ENCODE measurements at regions not wholly inside any gene's neighbourhood (a gene's known extent, or its start where the extent isn't known, plus 50 kb on each side); places are given as distances from the start of the nearest gene placed in this dataset.
A peak's percentile ranks its signal among the peaks of the same experiment; 100 is the strongest.

DNA sequence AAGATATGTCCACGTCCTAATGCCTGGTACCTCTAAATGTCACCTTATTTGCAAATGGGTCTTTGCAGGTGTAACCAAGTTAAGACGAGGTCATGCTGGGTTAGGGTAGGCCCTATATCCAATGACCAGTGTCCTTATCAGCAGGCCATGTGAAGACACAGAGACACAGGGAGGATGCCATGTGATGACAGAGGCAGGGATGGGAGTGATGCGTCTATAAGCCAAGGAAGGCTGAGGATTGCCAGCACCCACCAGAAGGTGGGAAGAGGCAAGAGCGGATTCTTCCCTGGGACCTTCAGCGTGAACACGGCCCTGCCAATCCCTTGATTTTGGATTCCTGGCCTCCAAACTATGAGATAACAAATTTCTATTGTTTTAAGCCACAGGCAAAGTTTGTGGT is 123.4 kb upstream of the CXCL14 start:
- H3K27me3 ChIP-seq (ENCODE audit: control insufficient read depth, insufficient read depth, low read length), result no peaks in the 10 kb centered on the region
- DNase-seq (ENCODE audit: low read depth) (no peak), FAIRE-seq (peak; percentile 70)
- H3K36me3 ChIP-seq (ENCODE audit: control insufficient read depth, insufficient read depth, low read length), result no peaks in the 10 kb centered on the region
- TF ChIP-seq, protein P1, sequence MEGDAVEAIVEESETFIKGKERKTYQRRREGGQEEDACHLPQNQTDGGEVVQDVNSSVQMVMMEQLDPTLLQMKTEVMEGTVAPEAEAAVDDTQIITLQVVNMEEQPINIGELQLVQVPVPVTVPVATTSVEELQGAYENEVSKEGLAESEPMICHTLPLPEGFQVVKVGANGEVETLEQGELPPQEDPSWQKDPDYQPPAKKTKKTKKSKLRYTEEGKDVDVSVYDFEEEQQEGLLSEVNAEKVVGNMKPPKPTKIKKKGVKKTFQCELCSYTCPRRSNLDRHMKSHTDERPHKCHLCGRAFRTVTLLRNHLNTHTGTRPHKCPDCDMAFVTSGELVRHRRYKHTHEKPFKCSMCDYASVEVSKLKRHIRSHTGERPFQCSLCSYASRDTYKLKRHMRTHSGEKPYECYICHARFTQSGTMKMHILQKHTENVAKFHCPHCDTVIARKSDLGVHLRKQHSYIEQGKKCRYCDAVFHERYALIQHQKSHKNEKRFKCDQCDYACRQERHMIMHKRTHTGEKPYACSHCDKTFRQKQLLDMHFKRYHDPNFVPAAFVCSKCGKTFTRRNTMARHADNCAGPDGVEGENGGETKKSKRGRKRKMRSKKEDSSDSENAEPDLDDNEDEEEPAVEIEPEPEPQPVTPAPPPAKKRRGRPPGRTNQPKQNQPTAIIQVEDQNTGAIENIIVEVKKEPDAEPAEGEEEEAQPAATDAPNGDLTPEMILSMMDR (IDR thresholded peaks at IDR 0.05; ENCODE audit: insufficient read depth, low read length, severe bottlenecking), result no peak
- no peak overlapping the region for H3K4me3 ChIP-seq (ENCODE audit: low read depth, low read length)

DNA sequence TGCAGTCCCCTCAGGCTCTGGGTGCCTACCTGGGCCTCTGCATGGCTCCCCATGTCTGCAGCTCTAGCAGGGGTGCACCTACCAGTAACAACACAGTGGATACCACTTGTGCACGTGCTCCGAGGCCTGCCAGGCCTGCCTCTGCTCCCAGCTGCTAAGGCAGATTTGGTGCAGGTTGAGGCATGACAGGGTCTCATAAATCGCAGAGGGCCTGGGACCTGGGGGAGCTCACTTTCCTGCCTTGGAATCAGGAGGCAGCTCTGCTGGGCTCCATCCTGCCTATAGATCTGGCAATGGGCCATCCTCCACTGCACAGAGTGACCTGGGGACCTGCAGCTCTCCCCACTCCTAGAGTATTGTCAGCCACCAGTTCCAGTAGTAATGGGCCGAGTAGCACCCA is 121.9 kb upstream of the CXCL14 start:
- Histone ChIP-seq H3K27me3 (ENCODE audit: control insufficient read depth, insufficient read depth, low read length) (no peaks in the 10 kb centered on the region), H3K36me3 (ENCODE audit: control insufficient read depth, insufficient read depth, low read length) (no peaks in the 10 kb centered on the region), H3K4me3 (ENCODE audit: low read depth, low read length) (no peak overlapping the region)
- TF ChIP-seq, protein P1 (IDR thresholded peaks at IDR 0.05; ENCODE audit: insufficient read depth, low read length, severe bottlenecking), result no peak
- FAIRE-seq, result no peak
- no peak for DNase-seq (ENCODE audit: low read depth)

DNA sequence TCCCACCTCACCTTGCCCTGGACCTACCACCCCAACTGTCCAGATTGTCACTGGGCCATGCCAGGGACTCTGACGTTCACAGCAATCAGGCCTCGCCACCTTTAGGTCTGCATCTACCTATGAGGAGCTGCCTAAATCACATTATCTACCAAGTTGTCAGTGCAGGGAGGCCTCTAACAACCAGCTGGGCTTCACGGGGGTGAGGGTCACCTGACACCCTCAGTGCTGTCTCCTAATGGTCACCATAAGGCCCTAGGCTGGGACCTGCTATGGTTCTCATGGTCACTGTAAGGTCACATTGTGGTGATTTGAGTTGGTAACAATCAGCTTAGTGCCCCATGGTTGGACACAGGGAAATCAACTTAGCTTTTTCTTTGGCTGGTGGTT is 119.2 kb upstream of the CXCL14 start:
- DNase-seq (ENCODE audit: low read depth), result no peak
- H3K4me3 ChIP-seq (ENCODE audit: low read depth, low read length), result no peak overlapping the region
- H3K36me3 ChIP-seq (ENCODE audit: control insufficient read depth, insufficient read depth, low read length), result no peaks in the 10 kb centered on the region
- FAIRE-seq, result peak; percentile 75
- H3K27me3 ChIP-seq (ENCODE audit: control insufficient read depth, insufficient read depth, low read length), result no peaks in the 10 kb centered on the region
- TF ChIP-seq, protein P1 (IDR thresholded peaks at IDR 0.05; ENCODE audit: insufficient read depth, low read length, severe bottlenecking), result no peak

DNA sequence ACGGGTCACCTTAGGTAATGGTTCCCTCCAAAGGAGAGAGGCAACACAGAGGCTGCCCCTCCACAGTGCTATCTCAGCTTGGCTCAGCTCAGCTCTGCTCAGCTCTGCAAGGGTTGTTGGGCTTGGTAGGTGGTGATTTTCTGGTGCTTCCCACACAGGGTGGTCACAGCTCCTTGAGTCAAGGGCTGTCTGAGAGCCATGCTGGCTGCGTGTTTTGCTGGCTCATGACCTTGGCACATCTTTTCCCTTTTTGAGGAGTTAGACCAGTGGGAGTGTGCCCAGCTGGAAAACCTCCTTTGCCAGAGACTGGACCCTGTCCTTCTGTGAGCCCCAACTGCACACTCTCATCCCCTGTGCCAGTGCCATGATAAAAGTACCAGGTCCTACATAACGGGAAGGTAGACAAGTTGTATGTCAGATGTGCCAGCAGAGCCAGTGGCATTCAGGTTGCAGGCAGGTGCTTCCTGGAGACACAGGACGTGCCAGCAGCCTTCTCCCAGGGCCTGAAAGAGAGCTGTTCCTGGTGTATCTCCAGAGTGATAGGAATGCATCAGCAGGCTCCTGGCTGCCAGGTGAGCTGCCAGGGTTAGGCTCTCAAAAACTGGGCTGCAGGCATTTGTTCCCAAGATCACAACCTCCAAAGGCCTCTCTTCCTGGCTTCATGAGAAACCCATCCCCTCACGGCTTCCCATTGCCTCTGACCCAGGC is 118.6 kb upstream of the CXCL14 start:
- FAIRE-seq (no peak), DNase-seq (ENCODE audit: low read depth) (no peak)
- no peaks in the 10 kb centered on the region for H3K36me3 ChIP-seq (ENCODE audit: control insufficient read depth, insufficient read depth, low read length)
- TF ChIP-seq, protein P1 (IDR thresholded peaks at IDR 0.05; ENCODE audit: insufficient read depth, low read length, severe bottlenecking), result no peak
- no peaks in the 10 kb centered on the region for H3K27me3 ChIP-seq (ENCODE audit: control insufficient read depth, insufficient read depth, low read length)
- H3K4me3 ChIP-seq (ENCODE audit: low read depth, low read length), result no peak overlapping the region

DNA sequence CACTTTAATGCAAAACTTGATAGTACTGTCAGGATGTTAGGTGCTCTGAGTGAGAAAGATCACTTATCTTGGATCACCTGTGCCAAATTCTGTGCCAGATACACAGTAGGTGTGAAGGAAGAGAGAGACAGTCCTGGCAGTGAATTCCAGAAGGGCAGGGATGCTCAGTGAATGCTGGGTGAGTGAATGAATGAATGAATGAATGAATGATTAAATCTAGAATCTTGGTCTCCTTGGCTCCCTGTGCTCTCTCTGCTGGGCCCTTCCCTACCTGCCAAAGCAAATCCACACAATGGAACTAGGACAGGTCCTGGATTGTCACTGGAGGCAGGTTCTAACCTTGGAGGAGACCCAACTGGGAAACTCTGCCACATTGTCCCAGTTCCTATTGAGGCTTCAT is 117.5 kb upstream of the CXCL14 start:
- FAIRE-seq, result no peak
- H3K36me3 ChIP-seq (ENCODE audit: control insufficient read depth, insufficient read depth, low read length), result no peaks in the 10 kb centered on the region
- DNase-seq (ENCODE audit: low read depth), result no peak
- TF ChIP-seq, protein P1 (IDR thresholded peaks at IDR 0.05; ENCODE audit: insufficient read depth, low read length, severe bottlenecking), result no peak
- H3K4me3 ChIP-seq (ENCODE audit: low read depth, low read length), result no peak overlapping the region
- no peaks in the 10 kb centered on the region for H3K27me3 ChIP-seq (ENCODE audit: control insufficient read depth, insufficient read depth, low read length)

All from bronchial epithelial cell (primary cell).